IMR-90 (cell line): ENCODE measurements at regions not wholly inside any gene's neighbourhood (a gene's known extent, or its start where the extent isn't known, plus 50 kb on each side); places are given as distances from the start of the nearest gene placed in this dataset.
A peak's percentile ranks its signal among the peaks of the same experiment; 100 is the strongest.

Experiments
- ATAC-seq: fragments of 200-7000 bp; cut with Tn5 transposase; 2 replicates; pipeline ENCODE4 v1.9.1; 2020; ENCODE audit warnings: low read depth, mild to moderate bottlenecking, moderate library complexity
- BruUV-seq: library from RNA; stranded (reverse); fragments of 400-500 nt; replicated peaks from 2 replicates; lab custom pipeline; 2021; lab: Mats Ljungman, UMichigan
- CTCF ChIA-PET: fragments of 300-600 bp; formaldehyde crosslinking; extraction: SDS; loops from one replicate; lab custom pipeline; 2021; ENCODE audit warnings: antibody characterized with exemption; lab: Yijun Ruan, JAX
- POLR2A ChIA-PET: fragments of 300-600 bp; sonication (Branson Sonifier 250); formaldehyde crosslinking; loops from one replicate; lab custom pipeline; 2022; ENCODE audit warnings: antibody characterized with exemption; ENCODE audit not compliant: unreplicated experiment; lab: Charles Lee
- DNase-seq: peaks from one replicate; pipeline ENCODE4 v3.0.0; 2013
- H2AFZ ChIP-seq: replicated peaks from 2 replicates; pipeline ENCODE3; 2013; ENCODE audit warnings: low read length, mild to moderate bottlenecking; ENCODE audit not compliant: poor library complexity
- H2AK5ac ChIP-seq: 2 replicates; pipeline ENCODE4 v1.6.1; 2013; ENCODE audit warnings: low read depth, low read length, inconsistent platforms
- H2AK9ac ChIP-seq: replicated peaks from 2 replicates; pipeline ENCODE3; 2013; ENCODE audit warnings: mild to moderate bottlenecking, low read depth, low read length, moderate library complexity; ENCODE audit not compliant: poor library complexity
- H2BK120ac ChIP-seq: 2 replicates; pipeline ENCODE4 v1.6.1; 2013; ENCODE audit warnings: low read depth, low read length, inconsistent platforms
- H2BK15ac ChIP-seq: 3 replicates; pipeline ENCODE4 v1.6.1; 2013; ENCODE audit warnings: low read depth, low read length, inconsistent platforms
- H2BK20ac ChIP-seq: 2 replicates; pipeline ENCODE4 v1.6.1; 2013; ENCODE audit warnings: low read depth, mild to moderate bottlenecking, inconsistent platforms, low read length, moderate library complexity
- H2BK5ac ChIP-seq: 2 replicates; pipeline ENCODE4 v1.6.1; 2013; ENCODE audit warnings: mild to moderate bottlenecking, low read depth, low read length, inconsistent platforms; ENCODE audit not compliant: poor library complexity, severe bottlenecking
- H3K14ac ChIP-seq: replicated peaks from 2 replicates; pipeline ENCODE4 v1.6.1; 2013; ENCODE audit warnings: low read depth, low read length, inconsistent platforms
- H3K18ac ChIP-seq: 2 replicates; pipeline ENCODE4 v1.6.1; 2013; ENCODE audit warnings: low read depth, low read length, control low read depth
- H3K23ac ChIP-seq: 2 replicates; pipeline ENCODE4 v1.6.1; 2013; ENCODE audit warnings: low read depth, low read length, inconsistent platforms
- H3K27ac ChIP-seq: 2 replicates; pipeline ENCODE4 v1.5.1; 2013; ENCODE audit warnings: mild to moderate bottlenecking, control low read depth, low read length; ENCODE audit not compliant: insufficient read depth
- H3K27me3 ChIP-seq: 2 replicates; pipeline ENCODE4 v1.6.1; 2013; ENCODE audit warnings: low read length; ENCODE audit not compliant: control insufficient read depth, insufficient read depth
- H3K36me3 ChIP-seq: 2 replicates; pipeline ENCODE4 v1.6.1; 2013; ENCODE audit warnings: low read length, mixed read lengths; ENCODE audit not compliant: control insufficient read depth, insufficient read depth
- H3K4ac ChIP-seq: 2 replicates; pipeline ENCODE4 v1.6.1; 2013; ENCODE audit warnings: low read depth, low read length, inconsistent platforms
- H3K4me1 ChIP-seq: 2 replicates; pipeline ENCODE4 v1.6.1; 2013; ENCODE audit warnings: low read length, mixed read lengths; ENCODE audit not compliant: control insufficient read depth, insufficient read depth
- H3K4me2 ChIP-seq: 2 replicates; pipeline ENCODE4 v1.6.1; 2013; ENCODE audit warnings: low read depth, mild to moderate bottlenecking, control low read depth, low read length, moderate library complexity
- H3K4me3 ChIP-seq: 2 replicates; pipeline ENCODE4 v1.5.1; 2013; ENCODE audit warnings: low read depth, mild to moderate bottlenecking, control low read depth, low read length, moderate library complexity; ENCODE audit not compliant: insufficient read depth
- H3K56ac ChIP-seq: 2 replicates; pipeline ENCODE4 v1.6.1; 2013; ENCODE audit warnings: low read length, inconsistent platforms; ENCODE audit not compliant: insufficient read depth; ENCODE audit errors: extremely low read depth
- H3K79me1 ChIP-seq, 2 experiments: 2 replicates each; pipeline ENCODE4 v1.6.1; 2013; ENCODE audit warnings: low read length in 2 of 2, inconsistent platforms in 1 of 2, low read depth in 1 of 2
- H3K9ac ChIP-seq: 2 replicates; pipeline ENCODE4 v1.6.1; 2013; ENCODE audit warnings: low read depth, low read length, control low read depth
- H3K9me1 ChIP-seq: 2 replicates; pipeline ENCODE4 v1.6.1; 2013; ENCODE audit warnings: low read length, inconsistent platforms; ENCODE audit not compliant: insufficient read depth
- H3K9me3 ChIP-seq: 2 replicates; pipeline ENCODE4 v1.6.1; 2013; ENCODE audit warnings: low read length; ENCODE audit not compliant: control insufficient read depth, insufficient read depth
- H4K20me1 ChIP-seq: 2 replicates; pipeline ENCODE4 v1.6.1; 2013; ENCODE audit warnings: low read length, inconsistent platforms; ENCODE audit not compliant: insufficient read depth
- H4K5ac ChIP-seq: 2 replicates; pipeline ENCODE4 v1.6.1; 2013; ENCODE audit warnings: mild to moderate bottlenecking, low read depth, low read length, control low read depth
- H4K8ac ChIP-seq, 2 experiments: 2 replicates each; pipeline ENCODE4 v1.6.1; 2013; ENCODE audit warnings: low read depth in 2 of 2, low read length in 2 of 2, control low read depth in 1 of 2, inconsistent platforms in 1 of 2
- H4K91ac ChIP-seq: 2 replicates; pipeline ENCODE4 v1.6.1; 2013; ENCODE audit warnings: low read depth, low read length, inconsistent platforms; ENCODE audit not compliant: insufficient read depth
- BHLHE40 ChIP-seq: fragments of 150-350 bp; IDR thresholded peaks from 2 replicates; pipeline ENCODE4 v1.6.1; 2016; ENCODE audit warnings: mild to moderate bottlenecking, low read depth, low read length
- CEBPB ChIP-seq: IDR thresholded peaks from 2 replicates; pipeline ENCODE4 v1.6.1; 2012; ENCODE audit warnings: low read depth, low read length, improper control_type of control experiment
- CHD1 ChIP-seq: IDR thresholded peaks from 2 replicates; pipeline ENCODE4 v1.6.1; 2012; ENCODE audit warnings: low read depth, low read length, improper control_type of control experiment
- ELK1 ChIP-seq: fragments of 150-350 bp; IDR thresholded peaks from 2 replicates; pipeline ENCODE4 v1.6.1; 2016; ENCODE audit warnings: low read depth, mild to moderate bottlenecking, low read length, moderate library complexity, borderline replicate concordance
- FOS ChIP-seq: fragments of 150-350 bp; IDR thresholded peaks from 2 replicates; pipeline ENCODE4 v1.6.1; 2016; ENCODE audit warnings: low read depth, low read length
- MAFK ChIP-seq: IDR thresholded peaks from 2 replicates; pipeline ENCODE4 v1.6.1; 2012; ENCODE audit warnings: low read depth, low read length, improper control_type of control experiment
- MAZ ChIP-seq: IDR thresholded peaks from 2 replicates; pipeline ENCODE4 v1.6.1; 2012; ENCODE audit warnings: low read depth, mild to moderate bottlenecking, low read length, improper control_type of control experiment, moderate library complexity, borderline replicate concordance
- MXI1 ChIP-seq: IDR thresholded peaks from 2 replicates; pipeline ENCODE4 v1.6.1; 2012; ENCODE audit warnings: low read depth, mild to moderate bottlenecking, low read length, moderate library complexity, borderline replicate concordance
- NFE2L2 ChIP-seq: fragments of 150-350 bp; IDR thresholded peaks from 2 replicates; pipeline ENCODE4 v1.6.1; 2016; ENCODE audit warnings: low read depth, mild to moderate bottlenecking, low read length
- POLR2A ChIP-seq: IDR thresholded peaks from 2 replicates; pipeline ENCODE4 v1.6.1; 2012; ENCODE audit warnings: mild to moderate bottlenecking, low read depth, low read length
- RAD21 ChIP-seq: IDR thresholded peaks from 2 replicates; pipeline ENCODE4 v1.6.1; 2012; ENCODE audit warnings: low read length, improper control_type of control experiment
- RCOR1 ChIP-seq: IDR thresholded peaks from 2 replicates; pipeline ENCODE4 v1.6.1; 2012; ENCODE audit warnings: mild to moderate bottlenecking, low read length, improper control_type of control experiment; ENCODE audit not compliant: insufficient replicate concordance
- RFX5 ChIP-seq: IDR thresholded peaks from 2 replicates; pipeline ENCODE4 v1.8.0; 2012; ENCODE audit warnings: low read depth, mild to moderate bottlenecking, low read length, moderate library complexity
- SMC3 ChIP-seq: fragments of 150-350 bp; IDR thresholded peaks from 2 replicates; pipeline ENCODE4 v1.6.1; 2016; ENCODE audit warnings: low read depth, mild to moderate bottlenecking, antibody characterized with exemption, low read length, moderate library complexity
- USF2 ChIP-seq: fragments of 150-350 bp; IDR thresholded peaks from 2 replicates; pipeline ENCODE4 v1.6.1; 2017; ENCODE audit warnings: mild to moderate bottlenecking, antibody characterized with exemption, low read length, low read depth
- WGBS, 2 experiments: methylation state at CpG; one replicate each; pipeline versions ENCODE4 v1.1.5 to v1.1.7; 2013; ENCODE audit warnings: missing lambda C conversion rate in 2 of 2; ENCODE audit not compliant: insufficient read length in 1 of 2; ENCODE audit errors: extremely low coverage in 2 of 2; 5-methylcytosine and 5-hydroxymethylcytosine counted together
- dilution Hi-C: fragments of 300-500 bp; cut with HindIII; formaldehyde crosslinking; loops from one replicate; pipeline ENCODE4 v1.14.3; 2018; ENCODE audit warnings: low sequenced_read_pairs; ENCODE audit not compliant: unreplicated experiment
- in situ Hi-C: fragments of 300-500 bp; cut with MboI; formaldehyde crosslinking; loops from 3 replicates; pipeline ENCODE4 v1.14.3; 2019; ENCODE audit warnings: low sequenced_read_pairs, inconsistent platforms, mixed read lengths
- intact Hi-C: fragments of 100-400 bp; cut with micrococcal nuclease; formaldehyde crosslinking; loops from 2 replicates; pipeline ENCODE4 v1.10.0; 2022
- TF ChIP-seq, protein P1 (sequence below): conservative IDR thresholded peaks from 2 replicates; pipeline ENCODE4 v1.5.1; 2012; ENCODE audit warnings: mild to moderate bottlenecking, low read depth, low read length, improper control_type of control experiment

DNA sequence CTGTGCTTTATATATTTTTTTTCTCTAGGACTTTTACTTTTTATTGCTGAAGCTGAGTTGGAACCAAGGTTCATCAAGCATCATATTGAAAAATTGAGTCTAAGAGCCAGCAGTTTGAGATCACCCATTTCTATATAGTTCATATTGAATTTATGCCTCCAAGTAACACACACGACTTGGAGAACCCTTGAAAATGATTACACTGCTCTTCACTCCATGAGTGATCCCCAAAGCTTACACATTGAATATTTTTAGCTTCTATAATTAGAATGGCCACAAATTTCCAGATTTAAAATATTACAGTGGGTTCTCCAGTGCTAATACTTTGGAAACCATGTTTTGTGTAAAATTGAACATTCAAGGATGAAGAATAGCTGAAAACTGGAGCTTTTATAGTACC is 144.4 kb upstream of the SLC4A4 start:
- peak overlapping the region; percentile 31; the same call in 1 of the 2 replicates for H3K4me2 ChIP-seq
- H2AFZ ChIP-seq, result no peak overlapping the region
- no peak overlapping the region for H3K56ac ChIP-seq
- no peak overlapping the region for H3K14ac ChIP-seq
- H2BK20ac ChIP-seq, result no peak overlapping the region
- H3K9ac ChIP-seq, result no peak overlapping the region
- no peak overlapping the region for H3K27ac ChIP-seq
- no peak overlapping the region for H4K91ac ChIP-seq
- no peak for DNase-seq
- H3K9me1 ChIP-seq, result peaks cover 6% of the 10 kb centered on the region; the same call in 1 of the 2 replicates
- H3K4me3 ChIP-seq, result no peak overlapping the region
- H2BK5ac ChIP-seq, result peak overlapping the region; percentile 76
- H4K8ac ChIP-seq, result no peak overlapping the region
- ChIA-PET POLR2A (no interaction called here), CTCF (interaction anchor here (1.6 to 2.2 kb wide), 2 partner anchors 10 to 36 kb away, joined by 4 to 10 read pairs; no protein-coding TSS in a partner anchor)
- TF ChIP-seq SMC3 (no peak), BHLHE40 (no peak), CHD1 (no peak), MXI1 (no peak), RAD21 (no peak), POLR2A (no peak), MAZ (no peak), ELK1 (no peak), NFE2L2 (no peak), FOS (no peak), MAFK (no peak), RCOR1 (no peak), RFX5 (no peak), USF2 (no peak), CEBPB (no peak)
- TF ChIP-seq, protein P1, sequence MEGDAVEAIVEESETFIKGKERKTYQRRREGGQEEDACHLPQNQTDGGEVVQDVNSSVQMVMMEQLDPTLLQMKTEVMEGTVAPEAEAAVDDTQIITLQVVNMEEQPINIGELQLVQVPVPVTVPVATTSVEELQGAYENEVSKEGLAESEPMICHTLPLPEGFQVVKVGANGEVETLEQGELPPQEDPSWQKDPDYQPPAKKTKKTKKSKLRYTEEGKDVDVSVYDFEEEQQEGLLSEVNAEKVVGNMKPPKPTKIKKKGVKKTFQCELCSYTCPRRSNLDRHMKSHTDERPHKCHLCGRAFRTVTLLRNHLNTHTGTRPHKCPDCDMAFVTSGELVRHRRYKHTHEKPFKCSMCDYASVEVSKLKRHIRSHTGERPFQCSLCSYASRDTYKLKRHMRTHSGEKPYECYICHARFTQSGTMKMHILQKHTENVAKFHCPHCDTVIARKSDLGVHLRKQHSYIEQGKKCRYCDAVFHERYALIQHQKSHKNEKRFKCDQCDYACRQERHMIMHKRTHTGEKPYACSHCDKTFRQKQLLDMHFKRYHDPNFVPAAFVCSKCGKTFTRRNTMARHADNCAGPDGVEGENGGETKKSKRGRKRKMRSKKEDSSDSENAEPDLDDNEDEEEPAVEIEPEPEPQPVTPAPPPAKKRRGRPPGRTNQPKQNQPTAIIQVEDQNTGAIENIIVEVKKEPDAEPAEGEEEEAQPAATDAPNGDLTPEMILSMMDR, result no peak
- WGBS, 2 experiments, result no CpG with 5 or more reads among the region's 1 CpG
- in situ Hi-C loops (no loop called here), dilution Hi-C loops (no loop called here), intact Hi-C loops (no loop called here)
- no peaks in the 10 kb centered on the region for H3K9me3 ChIP-seq
- BruUV-seq, result no TSS peak
- no peaks in the 10 kb centered on the region for H4K20me1 ChIP-seq
- H4K5ac ChIP-seq, result no peak overlapping the region
- no peak overlapping the region for H3K4ac ChIP-seq
- H3K18ac ChIP-seq, result no peak overlapping the region
- ATAC-seq, result no peak
- H2BK15ac ChIP-seq, result no peak overlapping the region
- 0 out of 2 replicates have a peak overlapping the region, but pooled peaks have one; percentile 3 for H3K23ac ChIP-seq
- no peak overlapping the region for H2AK9ac ChIP-seq
- H2AK5ac ChIP-seq, result no peak overlapping the region
- H3K4me1 ChIP-seq, result peaks cover 8% of the 10 kb centered on the region; the same call in 1 of the 2 replicates
- peaks cover 7 to 47% of the 10 kb centered on the region in 2 experiments; a peak in 3 of 4 replicates for H3K79me1 ChIP-seq
- H2BK120ac ChIP-seq, result no peak overlapping the region
- H3K36me3 ChIP-seq, result no peaks in the 10 kb centered on the region; the same call in 1 of the 2 replicates
- H3K27me3 ChIP-seq, result no peaks in the 10 kb centered on the region
